Sigmoid colon (tissue), 4 donors: ENCODE measurements at regions not wholly inside any gene's neighbourhood (a gene's known extent, or its start where the extent isn't known, plus 50 kb on each side); places are given as distances from the start of the nearest gene placed in this dataset.

Experiments
- POLR2AphosphoS5 ChIP-seq, 4 donors: sonication (generic); formaldehyde crosslinking; IDR thresholded peaks; one replicate each; pipeline ENCODE4 v1.6.1; 2017; ENCODE audit warnings: antibody characterized with exemption in 4 of 4
- TF ChIP-seq, protein P1 (sequence below), 4 experiments: fragments of 450-650 bp in 3 of 4; fragments of 200-600 bp in 1 of 4; IDR thresholded peaks; one replicate each; pipeline ENCODE4 v1.5.1; 2016 to 2019; ENCODE audit warnings: antibody characterized with exemption in 4 of 4, mild to moderate bottlenecking in 3 of 4, moderate library complexity in 2 of 4

DNA sequence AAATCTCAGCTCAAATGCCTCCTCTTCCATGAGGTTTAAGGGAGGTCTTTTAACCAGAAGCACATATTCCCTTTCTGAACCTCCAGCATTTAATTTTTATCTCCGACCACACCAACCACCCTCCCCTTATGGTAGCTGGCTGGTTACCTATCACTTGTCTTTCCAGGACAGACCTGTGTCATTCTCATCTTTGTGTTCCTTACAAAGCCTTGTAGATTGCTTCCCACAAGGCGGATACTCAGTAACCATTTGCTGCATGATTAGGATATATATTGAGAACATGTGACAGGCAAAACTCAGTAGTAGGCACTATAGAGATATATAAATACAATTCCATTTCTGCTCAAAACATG is 119.5 kb downstream of the RPL22L1 start:
- TF ChIP-seq, protein P1, sequence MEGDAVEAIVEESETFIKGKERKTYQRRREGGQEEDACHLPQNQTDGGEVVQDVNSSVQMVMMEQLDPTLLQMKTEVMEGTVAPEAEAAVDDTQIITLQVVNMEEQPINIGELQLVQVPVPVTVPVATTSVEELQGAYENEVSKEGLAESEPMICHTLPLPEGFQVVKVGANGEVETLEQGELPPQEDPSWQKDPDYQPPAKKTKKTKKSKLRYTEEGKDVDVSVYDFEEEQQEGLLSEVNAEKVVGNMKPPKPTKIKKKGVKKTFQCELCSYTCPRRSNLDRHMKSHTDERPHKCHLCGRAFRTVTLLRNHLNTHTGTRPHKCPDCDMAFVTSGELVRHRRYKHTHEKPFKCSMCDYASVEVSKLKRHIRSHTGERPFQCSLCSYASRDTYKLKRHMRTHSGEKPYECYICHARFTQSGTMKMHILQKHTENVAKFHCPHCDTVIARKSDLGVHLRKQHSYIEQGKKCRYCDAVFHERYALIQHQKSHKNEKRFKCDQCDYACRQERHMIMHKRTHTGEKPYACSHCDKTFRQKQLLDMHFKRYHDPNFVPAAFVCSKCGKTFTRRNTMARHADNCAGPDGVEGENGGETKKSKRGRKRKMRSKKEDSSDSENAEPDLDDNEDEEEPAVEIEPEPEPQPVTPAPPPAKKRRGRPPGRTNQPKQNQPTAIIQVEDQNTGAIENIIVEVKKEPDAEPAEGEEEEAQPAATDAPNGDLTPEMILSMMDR (IDR thresholded peaks at IDR 0.05) = no peak
- TF ChIP-seq POLR2AphosphoS5 (IDR thresholded peaks at IDR 0.05) = no peak
